ENCODE measurements at regions not wholly inside any gene's neighbourhood (a gene's known extent, or its start where the extent isn't known, plus 50 kb on each side); places are given as distances from the start of the nearest gene placed in this dataset.
"Not testable (repeated sequence)": the region's sequence is repeated elsewhere in the genome, so short reads cannot be mapped to it uniquely, and the experiment has no call there.

- WGBS, 2 donors, result 40 to 61% methylated on average over 1 to 9 of the region's 9 CpGs
- intact Hi-C loops (cut with DNase I); H3K9me3 ChIP-seq: not testable (repeated sequence)
Measured at GRCh38 chr9:138203872-138204271, 326.3 kb downstream of the CACNA1B start.

DNA sequence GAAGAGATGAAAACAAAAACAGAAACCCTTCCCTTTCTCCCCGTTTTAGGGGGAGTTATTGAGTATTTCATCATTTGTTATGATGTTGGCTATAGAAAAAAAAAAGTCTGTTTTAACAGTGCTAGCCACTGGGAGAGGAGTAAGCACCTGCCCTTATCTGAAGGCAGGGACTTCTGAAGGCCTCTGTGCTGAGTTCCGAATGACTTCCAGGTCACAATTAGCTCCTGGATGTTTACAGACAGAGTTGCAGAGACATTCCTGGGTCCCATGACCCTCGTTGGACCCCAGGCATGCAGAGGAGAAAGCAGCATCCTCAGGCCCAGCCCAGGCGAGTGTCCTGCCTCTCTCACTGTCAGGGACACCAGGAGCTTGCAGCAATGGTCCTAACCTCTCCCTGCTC, 328.5 kb downstream of the CACNA1B start:
- H3K27me3 ChIP-seq; H3K4me3 ChIP-seq; DNase-seq; H3K9me3 ChIP-seq; H3K4me1 ChIP-seq; intact Hi-C loops (cut with DNase I); H3K27ac ChIP-seq; H3K36me3 ChIP-seq: not testable (repeated sequence)
- no CpG with 5 or more reads among the region's 4 CpGs for WGBS, 2 donors

More at GRCh38 chr9:138203872-138204271, 326.3 kb downstream of the CACNA1B start:
- H3K4me1 ChIP-seq, H3K36me3 ChIP-seq, H3K27me3 ChIP-seq, DNase-seq, H3K4me3 ChIP-seq, H3K27ac ChIP-seq: not testable (repeated sequence)

GRCh38 chr9:138207300-138208179, 330.0 kb downstream of the CACNA1B start:
- H3K27me3 ChIP-seq; intact Hi-C loops (cut with DNase I); H3K36me3 ChIP-seq; H3K9me3 ChIP-seq; H3K27ac ChIP-seq; H3K4me1 ChIP-seq; DNase-seq; H3K4me3 ChIP-seq: not testable (repeated sequence)
- WGBS, 2 donors, result 74 to 88% methylated on average over 6 to 16 of the region's 19 CpGs

DNA sequence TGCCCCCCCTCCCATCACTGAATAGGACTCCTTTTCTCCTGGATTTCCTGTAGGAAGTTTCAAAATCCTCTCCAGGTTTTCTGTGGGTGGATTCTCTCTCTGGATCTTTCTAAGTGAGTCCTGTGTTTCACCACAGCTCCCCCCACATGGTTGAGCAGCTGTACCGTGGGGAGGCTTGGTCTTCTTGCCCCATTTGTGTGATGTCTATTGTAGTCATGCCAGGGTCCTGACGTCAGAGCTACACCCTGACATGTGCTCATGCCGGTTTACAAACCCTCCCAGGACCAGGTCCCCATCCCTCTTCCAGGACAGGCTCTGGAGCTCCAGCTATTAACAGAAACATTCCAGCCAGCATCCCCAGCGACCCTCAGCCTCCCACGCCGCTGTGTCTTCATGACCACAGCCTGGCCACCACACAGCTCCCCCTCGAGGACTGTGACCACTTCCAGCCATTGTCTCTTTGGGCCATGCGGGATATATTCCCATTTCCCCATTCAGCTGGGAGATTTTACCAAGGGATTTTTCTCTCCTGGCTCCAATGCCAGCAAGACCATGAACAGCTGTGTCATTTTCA, 331.6 kb downstream of the CACNA1B start:
- H3K9me3 ChIP-seq; DNase-seq; H3K27me3 ChIP-seq; H3K27ac ChIP-seq; H3K4me1 ChIP-seq; H3K4me3 ChIP-seq; H3K36me3 ChIP-seq; intact Hi-C loops (cut with DNase I): not testable (repeated sequence)
- 59 to 77% methylated on average over 2 of the region's 8 CpGs for WGBS, 2 donors

GRCh38 chr9:138210388-138210986, 332.9 kb downstream of the CACNA1B start:
- 75 to 81% methylated on average over 2 of the region's 7 CpGs for WGBS, 2 donors
- H3K36me3 ChIP-seq; H3K9me3 ChIP-seq; H3K4me1 ChIP-seq; DNase-seq; H3K4me3 ChIP-seq; intact Hi-C loops (cut with DNase I); H3K27ac ChIP-seq; H3K27me3 ChIP-seq: not testable (repeated sequence)

- H3K27ac ChIP-seq; H3K27me3 ChIP-seq; DNase-seq; H3K4me1 ChIP-seq; H3K4me3 ChIP-seq; intact Hi-C loops (cut with DNase I); H3K36me3 ChIP-seq; H3K9me3 ChIP-seq: not testable (repeated sequence)
- 44 to 50% methylated on average over 1 of the region's 4 CpGs for WGBS, 2 donors
Measured at GRCh38 chr9:138211070-138211469, 333.5 kb downstream of the CACNA1B start.

GRCh38 chr9:138211544-138212219, 334.1 kb downstream of the CACNA1B start:
- H3K4me3 ChIP-seq; H3K4me1 ChIP-seq; H3K27ac ChIP-seq; H3K36me3 ChIP-seq; H3K9me3 ChIP-seq; DNase-seq; intact Hi-C loops (cut with DNase I); H3K27me3 ChIP-seq: not testable (repeated sequence)
- no CpG with 5 or more reads among the region's 7 CpGs for WGBS, 2 donors
- TF ChIP-seq, protein P1, sequence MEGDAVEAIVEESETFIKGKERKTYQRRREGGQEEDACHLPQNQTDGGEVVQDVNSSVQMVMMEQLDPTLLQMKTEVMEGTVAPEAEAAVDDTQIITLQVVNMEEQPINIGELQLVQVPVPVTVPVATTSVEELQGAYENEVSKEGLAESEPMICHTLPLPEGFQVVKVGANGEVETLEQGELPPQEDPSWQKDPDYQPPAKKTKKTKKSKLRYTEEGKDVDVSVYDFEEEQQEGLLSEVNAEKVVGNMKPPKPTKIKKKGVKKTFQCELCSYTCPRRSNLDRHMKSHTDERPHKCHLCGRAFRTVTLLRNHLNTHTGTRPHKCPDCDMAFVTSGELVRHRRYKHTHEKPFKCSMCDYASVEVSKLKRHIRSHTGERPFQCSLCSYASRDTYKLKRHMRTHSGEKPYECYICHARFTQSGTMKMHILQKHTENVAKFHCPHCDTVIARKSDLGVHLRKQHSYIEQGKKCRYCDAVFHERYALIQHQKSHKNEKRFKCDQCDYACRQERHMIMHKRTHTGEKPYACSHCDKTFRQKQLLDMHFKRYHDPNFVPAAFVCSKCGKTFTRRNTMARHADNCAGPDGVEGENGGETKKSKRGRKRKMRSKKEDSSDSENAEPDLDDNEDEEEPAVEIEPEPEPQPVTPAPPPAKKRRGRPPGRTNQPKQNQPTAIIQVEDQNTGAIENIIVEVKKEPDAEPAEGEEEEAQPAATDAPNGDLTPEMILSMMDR (IDR thresholded peaks at IDR 0.05), result peak in 2 of 6 experiments; percentile 15 to 54

DNA sequence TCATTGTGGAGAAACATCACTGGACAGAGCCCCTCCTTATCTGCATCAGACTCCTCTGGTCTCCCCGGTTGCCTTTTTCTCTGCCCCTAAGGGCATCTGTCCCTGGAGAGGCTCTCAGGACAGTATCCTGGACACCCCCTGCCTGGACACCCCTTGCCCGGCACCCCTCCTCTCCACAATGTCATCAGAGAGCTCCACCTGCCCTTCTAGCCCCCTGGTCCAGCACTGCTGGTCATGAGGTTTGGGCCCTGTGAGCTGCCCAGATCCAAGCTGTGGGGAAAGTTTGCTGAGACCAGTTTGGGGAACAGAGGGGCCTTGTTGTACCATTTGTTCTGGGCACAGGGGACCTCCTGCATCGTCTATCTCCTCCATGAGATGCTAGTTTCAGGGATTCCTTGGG, 335.2 kb downstream of the CACNA1B start:
- not testable (repeated sequence) for H3K36me3 ChIP-seq, DNase-seq
- no CpG with 5 or more reads among the region's 3 CpGs for WGBS, 2 donors

GRCh38 chr9:138213748-138214147, 336.2 kb downstream of the CACNA1B start:
- DNase-seq; H3K4me3 ChIP-seq; H3K36me3 ChIP-seq; H3K9me3 ChIP-seq; intact Hi-C loops (cut with DNase I); H3K27me3 ChIP-seq; H3K4me1 ChIP-seq: not testable (repeated sequence)
- peak overlapping the region in 1 of 4 donors; percentile 32 for H3K27ac ChIP-seq
- WGBS, 2 donors, result 11% methylated on average over 4 of the region's 6 CpGs; no CpG with 5 or more reads in 1 of the 2 donors

More for the DNA sequence above, 335.2 kb downstream of the CACNA1B start:
- H3K27me3 ChIP-seq; intact Hi-C loops (cut with DNase I); H3K9me3 ChIP-seq; H3K4me1 ChIP-seq; H3K4me3 ChIP-seq; H3K27ac ChIP-seq: not testable (repeated sequence)

GRCh38 chr9:138214548-138214947, 337.0 kb downstream of the CACNA1B start:
- intact Hi-C loops (cut with DNase I); H3K4me3 ChIP-seq; H3K27me3 ChIP-seq; DNase-seq; H3K9me3 ChIP-seq; H3K4me1 ChIP-seq; H3K36me3 ChIP-seq: not testable (repeated sequence)
- peak overlapping the region in 1 of 4 donors; percentile 32 for H3K27ac ChIP-seq
- WGBS, 2 donors, result no CpG with 5 or more reads among the region's 8 CpGs

GRCh38 chr9:138215588-138215987, 338.0 kb downstream of the CACNA1B start:
- H3K27me3 ChIP-seq; H3K4me3 ChIP-seq; H3K36me3 ChIP-seq; H3K27ac ChIP-seq; intact Hi-C loops (cut with DNase I); H3K4me1 ChIP-seq; H3K9me3 ChIP-seq; DNase-seq: not testable (repeated sequence)
- WGBS, 2 donors, result no CpG with 5 or more reads among the region's 2 CpGs

DNA sequence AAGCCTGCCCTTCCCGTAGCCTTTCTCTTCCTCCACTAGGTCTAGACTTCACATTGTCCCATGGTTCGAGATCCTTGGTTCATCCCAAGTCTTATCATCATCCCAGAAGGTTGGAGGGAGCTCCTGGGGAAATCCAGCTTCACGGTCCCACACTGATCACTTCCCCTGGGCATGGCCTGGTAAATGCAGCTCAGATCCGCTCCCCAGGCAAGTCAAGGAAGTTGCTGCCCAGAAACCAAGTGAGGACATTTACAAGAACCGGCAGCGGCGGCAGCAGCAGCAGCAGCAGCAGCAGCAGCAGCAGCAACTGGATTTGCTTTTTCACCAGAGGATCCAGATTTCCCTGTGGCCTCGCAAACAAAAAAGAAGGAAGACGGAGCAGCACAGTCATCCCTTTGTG, 339.2 kb downstream of the CACNA1B start:
- H3K27ac ChIP-seq, result peak overlapping the region in 2 of 4 donors; percentile 32 to 61
- H3K9me3 ChIP-seq; H3K4me1 ChIP-seq; DNase-seq; H3K4me3 ChIP-seq; H3K36me3 ChIP-seq; H3K27me3 ChIP-seq; intact Hi-C loops (cut with DNase I): not testable (repeated sequence)
- WGBS, 2 donors, result 20 to 28% methylated on average over 1 to 3 of the region's 9 CpGs
